GM18502 (cell line): ENCODE measurements at regions not wholly inside any gene's neighbourhood (a gene's known extent, or its start where the extent isn't known, plus 50 kb on each side); places are given as distances from the start of the nearest gene placed in this dataset.
"Not testable (repeated sequence)": the region's sequence is repeated elsewhere in the genome, so short reads cannot be mapped to it uniquely, and the experiment has no call there.

Experiments
- ATAC-seq: cut with Tn5 transposase; IDR thresholded peaks from one replicate; pipeline ENCODE4 v1.9.1; 2021; ENCODE audit warnings: mild to moderate bottlenecking; ENCODE audit not compliant: unreplicated experiment, poor library complexity

GRCh38 chr19:28331596-28331995 is 881.4 kb downstream of the UQCRFS1 start:
- ATAC-seq, result no peak

DNA sequence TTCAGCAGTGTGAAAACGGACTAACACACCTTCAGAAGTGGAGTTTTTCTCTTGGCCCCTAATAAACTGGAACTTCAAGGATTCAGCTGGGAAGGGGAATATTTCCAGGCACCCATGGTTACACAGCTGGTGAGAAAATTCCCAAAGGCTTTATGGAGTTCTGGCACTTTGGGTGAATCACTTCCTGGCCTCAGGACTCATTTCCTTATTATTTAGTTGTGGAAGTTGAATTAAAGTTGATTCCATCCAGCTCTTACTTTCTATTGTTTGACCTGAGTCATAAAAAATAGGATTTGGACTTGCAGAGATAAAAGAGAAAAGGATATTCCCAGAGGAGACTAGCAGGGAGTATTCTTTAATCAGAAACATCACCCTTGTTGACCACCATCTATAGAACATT is 882.1 kb downstream of the UQCRFS1 start:
- ATAC-seq, result no peak

GRCh38 chr19:28329429-28329828 is 883.5 kb downstream of the UQCRFS1 start:
- ATAC-seq, result no peak

- no peak for ATAC-seq
These were observed 885.0 kb downstream of the UQCRFS1 start for GRCh38 chr19:28327905-28328304.

- no peak for ATAC-seq
These were observed 886.2 kb downstream of the UQCRFS1 start for GRCh38 chr19:28326746-28327145.

- no peak for ATAC-seq
These were observed 888.5 kb downstream of the UQCRFS1 start for GRCh38 chr19:28324275-28325060.

DNA sequence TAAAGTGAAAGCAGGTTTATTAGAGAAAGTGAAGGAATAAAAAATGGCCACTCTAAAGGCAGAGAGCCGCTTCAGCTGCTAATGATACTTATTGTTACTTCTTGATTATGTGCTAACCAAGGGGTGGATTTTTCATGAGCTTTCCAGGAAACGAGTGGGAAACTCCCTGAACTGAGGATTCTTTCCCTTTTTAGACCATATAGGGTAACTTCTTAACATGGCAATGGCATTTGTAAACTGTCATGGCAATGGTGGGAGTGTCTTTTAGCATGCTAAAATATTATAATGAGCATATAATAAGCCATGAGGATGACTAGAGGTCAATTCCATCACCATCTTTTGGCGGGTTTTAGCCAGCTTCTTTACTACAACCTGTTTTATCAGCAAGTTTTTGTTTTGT is 890.0 kb downstream of the UQCRFS1 start:
- ATAC-seq, result no peak

GRCh38 chr19:28322491-28322890 is 890.5 kb downstream of the UQCRFS1 start:
- ATAC-seq, result no peak

GRCh38 chr19:28319918-28320317 is 893.0 kb downstream of the UQCRFS1 start:
- ATAC-seq, result no peak

GRCh38 chr19:28319227-28319626 is 893.7 kb downstream of the UQCRFS1 start:
- no peak for ATAC-seq

- ATAC-seq, result no peak
These were observed 894.3 kb downstream of the UQCRFS1 start for GRCh38 chr19:28318469-28319179.

DNA sequence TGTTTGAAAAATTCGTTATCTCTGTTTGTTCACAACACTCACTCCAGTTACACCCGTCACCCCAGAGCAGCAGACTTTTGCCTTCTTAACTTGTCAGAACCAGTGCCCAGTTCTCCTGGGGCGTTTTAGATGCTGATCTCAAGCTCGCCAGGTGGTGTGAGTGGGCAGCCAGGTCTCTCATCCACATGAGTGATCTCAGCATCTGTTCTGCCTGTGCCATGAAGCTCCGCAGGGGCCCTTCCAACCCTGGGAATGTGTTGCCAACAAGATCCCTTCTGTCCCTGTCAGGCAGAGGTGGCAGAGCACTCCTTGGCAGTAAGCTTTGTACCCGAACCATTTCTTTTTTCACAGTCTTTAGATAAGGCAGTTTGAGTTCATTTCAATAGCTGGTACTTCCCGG is 896.5 kb downstream of the UQCRFS1 start:
- ATAC-seq, result no peak

DNA sequence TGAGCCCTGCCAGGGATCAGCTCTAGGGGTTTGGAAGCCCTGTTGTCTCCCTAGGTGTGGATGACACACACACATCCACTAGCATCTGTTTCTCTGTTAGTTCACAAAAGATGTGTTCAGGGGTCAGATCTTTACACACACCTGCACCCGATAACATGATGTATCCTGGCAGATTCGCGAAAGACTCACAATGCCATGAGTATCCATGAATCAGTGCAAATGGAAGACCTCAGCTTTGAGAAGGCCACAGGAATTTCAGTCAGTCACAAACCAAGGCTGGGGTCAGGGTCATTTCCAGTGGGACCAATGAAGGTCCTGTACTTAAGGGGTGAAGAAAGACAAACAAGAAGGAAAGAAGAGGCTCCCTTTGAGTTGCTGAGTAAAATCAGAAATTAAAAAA is 898.2 kb downstream of the UQCRFS1 start:
- ATAC-seq, result no peak

GRCh38 chr19:28314287-28314686 is 898.7 kb downstream of the UQCRFS1 start:
- ATAC-seq, result no peak

- no peak for ATAC-seq
These were observed 899.3 kb downstream of the UQCRFS1 start for GRCh38 chr19:28313633-28314032.

DNA sequence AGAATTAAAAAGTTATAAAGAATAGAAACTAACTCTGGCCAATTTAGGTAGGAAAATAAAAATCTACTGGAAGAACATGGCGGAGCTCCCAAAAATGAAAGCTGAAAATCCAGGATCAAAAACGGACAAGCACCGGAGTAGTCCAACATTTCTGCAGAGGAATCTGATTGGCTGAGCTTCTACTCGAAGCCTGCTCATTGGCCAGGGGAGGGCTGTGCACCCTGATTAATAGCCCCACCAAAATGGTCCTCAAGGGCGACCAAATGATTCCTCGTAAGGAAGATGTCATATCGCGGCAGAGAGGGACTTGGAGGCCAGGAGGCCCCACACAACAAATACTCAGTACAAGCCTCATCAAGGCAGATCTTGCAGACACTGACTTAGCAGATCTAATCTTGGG is 900.7 kb downstream of the UQCRFS1 start:
- no peak for ATAC-seq

DNA sequence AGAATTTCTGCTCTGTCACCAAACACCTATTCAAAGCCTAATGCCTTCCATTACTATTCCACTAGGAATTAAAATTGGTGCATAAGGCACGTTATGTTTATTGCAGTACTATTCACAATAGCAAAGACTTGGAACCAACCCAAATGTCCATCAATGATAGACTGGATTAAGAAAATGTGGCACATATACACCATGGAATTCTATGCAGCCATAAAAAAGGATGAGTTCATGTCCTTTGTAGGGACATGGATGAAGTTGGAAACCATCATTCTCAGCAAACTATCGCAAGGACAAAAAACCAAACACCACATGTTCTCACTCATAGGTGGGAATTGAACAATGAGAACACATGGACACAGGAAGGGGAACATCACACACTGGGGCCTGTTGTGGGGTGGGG is 902.1 kb downstream of the UQCRFS1 start:
- ATAC-seq, result not testable (repeated sequence)

DNA sequence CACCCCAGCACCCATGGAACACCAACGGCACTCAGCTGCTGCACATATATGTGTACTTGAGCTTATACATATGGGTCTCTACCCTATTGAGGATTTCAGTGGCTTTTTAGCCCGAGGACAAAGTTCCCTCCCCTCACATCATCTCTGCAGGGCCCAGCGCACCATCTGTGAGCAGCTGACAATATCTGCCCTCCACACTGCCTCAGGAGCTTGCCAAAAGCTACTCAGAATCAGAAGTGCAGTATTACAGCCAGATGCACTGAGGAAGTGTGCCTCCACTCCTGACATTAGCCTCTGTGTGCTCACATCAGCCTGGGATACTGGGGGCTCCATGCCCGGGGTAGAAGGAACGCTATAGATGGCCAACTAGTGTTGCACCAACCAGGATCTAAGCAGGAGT is 903.9 kb downstream of the UQCRFS1 start:
- ATAC-seq, result no peak

GRCh38 chr19:28307963-28308362 is 905.0 kb downstream of the UQCRFS1 start:
- no peak for ATAC-seq

GRCh38 chr19:28307487-28307886 is 905.5 kb downstream of the UQCRFS1 start:
- no peak for ATAC-seq

DNA sequence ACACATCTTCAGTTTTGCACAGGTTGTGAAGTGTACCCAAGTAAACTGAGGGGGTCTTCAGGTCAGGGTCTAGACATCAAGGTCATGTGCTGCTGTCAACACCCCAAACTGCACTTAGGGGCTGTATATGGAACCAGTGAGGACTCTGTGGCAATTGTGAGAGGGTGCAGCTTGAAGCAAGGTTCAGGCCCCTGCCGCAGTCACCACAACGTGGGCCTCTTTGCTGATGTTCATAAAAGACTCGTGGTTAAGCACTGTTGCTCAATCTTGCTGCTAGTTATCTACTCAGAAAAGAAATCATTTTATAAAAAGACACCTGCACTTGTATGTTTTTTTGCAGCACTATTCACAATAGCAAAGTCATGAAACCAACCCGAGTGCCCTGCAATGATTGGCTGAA is 907.4 kb downstream of the UQCRFS1 start:
- no peak for ATAC-seq

DNA sequence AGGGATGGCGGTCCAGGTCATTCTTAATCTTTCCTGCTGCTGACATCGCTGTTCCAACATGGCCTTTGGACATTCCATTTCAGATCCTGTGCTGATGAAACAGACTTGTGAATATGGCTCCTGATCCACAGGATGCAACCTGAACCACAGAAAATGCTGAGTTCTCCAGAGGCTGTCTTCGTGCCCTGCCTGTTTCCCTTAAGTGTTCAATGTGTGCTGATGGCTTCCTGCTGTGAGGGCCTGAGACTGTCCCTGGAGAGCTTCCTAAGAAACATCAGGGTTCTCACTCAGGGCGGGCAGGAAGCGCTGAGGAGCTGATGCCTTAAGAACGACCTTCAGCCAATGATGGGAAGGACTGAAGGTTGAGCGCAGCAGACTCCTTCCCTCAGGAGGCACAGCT is 909.4 kb downstream of the UQCRFS1 start:
- no peak for ATAC-seq
